OCI-LY1 (cell line): ENCODE measurements at regions not wholly inside any gene's neighbourhood (a gene's known extent, or its start where the extent isn't known, plus 50 kb on each side); places are given as distances from the start of the nearest gene placed in this dataset.

ENCODE experiments used
- EZH2 ChIP-seq: fragments of 200-600 bp; sonication (generic), shearing (Covaris generic); IDR thresholded peaks from 2 replicates; pipeline ENCODE4 v1.8.0; 2017; ENCODE audit warnings: borderline replicate concordance, mixed run types, mild to moderate bottlenecking, antibody characterized with exemption, low read length, moderate library complexity, mixed read lengths
- TF ChIP-seq, protein P1 (sequence below): fragments of 200-600 bp; sonication (generic), shearing (Covaris generic); IDR thresholded peaks from 2 replicates; pipeline ENCODE4 v1.5.1; 2017; ENCODE audit warnings: mild to moderate bottlenecking, antibody characterized with exemption, low read length, moderate library complexity, mixed read lengths

DNA sequence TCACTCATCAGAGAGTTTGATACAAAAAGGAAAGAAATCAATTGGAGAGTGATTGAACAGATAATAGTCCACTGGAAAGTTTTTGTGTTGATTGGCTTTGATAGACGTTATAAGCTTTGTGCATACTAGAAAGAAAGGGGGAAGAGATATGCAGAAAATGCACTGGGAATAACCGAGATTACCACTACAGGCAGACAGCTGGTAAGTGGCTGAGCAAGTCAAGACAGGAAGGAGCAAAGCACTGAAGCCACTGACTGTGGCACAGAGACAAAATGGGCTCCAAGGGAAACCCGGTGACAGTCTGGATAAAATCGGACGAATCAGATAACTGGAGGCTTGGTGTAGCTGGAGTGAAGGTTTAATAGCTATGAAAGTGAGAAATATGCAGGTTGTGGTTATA, 209.0 kb downstream of the SIM1 start:
- TF ChIP-seq, protein P1, sequence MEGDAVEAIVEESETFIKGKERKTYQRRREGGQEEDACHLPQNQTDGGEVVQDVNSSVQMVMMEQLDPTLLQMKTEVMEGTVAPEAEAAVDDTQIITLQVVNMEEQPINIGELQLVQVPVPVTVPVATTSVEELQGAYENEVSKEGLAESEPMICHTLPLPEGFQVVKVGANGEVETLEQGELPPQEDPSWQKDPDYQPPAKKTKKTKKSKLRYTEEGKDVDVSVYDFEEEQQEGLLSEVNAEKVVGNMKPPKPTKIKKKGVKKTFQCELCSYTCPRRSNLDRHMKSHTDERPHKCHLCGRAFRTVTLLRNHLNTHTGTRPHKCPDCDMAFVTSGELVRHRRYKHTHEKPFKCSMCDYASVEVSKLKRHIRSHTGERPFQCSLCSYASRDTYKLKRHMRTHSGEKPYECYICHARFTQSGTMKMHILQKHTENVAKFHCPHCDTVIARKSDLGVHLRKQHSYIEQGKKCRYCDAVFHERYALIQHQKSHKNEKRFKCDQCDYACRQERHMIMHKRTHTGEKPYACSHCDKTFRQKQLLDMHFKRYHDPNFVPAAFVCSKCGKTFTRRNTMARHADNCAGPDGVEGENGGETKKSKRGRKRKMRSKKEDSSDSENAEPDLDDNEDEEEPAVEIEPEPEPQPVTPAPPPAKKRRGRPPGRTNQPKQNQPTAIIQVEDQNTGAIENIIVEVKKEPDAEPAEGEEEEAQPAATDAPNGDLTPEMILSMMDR: no peak
- no peak for TF ChIP-seq EZH2
